ENCODE measurements at regions not wholly inside any gene's neighbourhood (a gene's known extent, or its start where the extent isn't known, plus 50 kb on each side); places are given as distances from the start of the nearest gene placed in this dataset.

- H3K4me3 ChIP-seq (ENCODE audit: control insufficient read depth in 1 of 7, extremely low read depth in 1 of 7, insufficient read depth in 4 of 7, low read depth in 2 of 7, low read length in 6 of 7), result no peak overlapping the region
- H3K4me1 ChIP-seq (ENCODE audit: control extremely low read depth in 1 of 4, control insufficient read depth in 4 of 4, insufficient read depth in 4 of 4, low read length in 3 of 4), result peaks cover 0 to 7% (median 0%) of the 10 kb centered on the region in 4 experiments
- DNase-seq, result no peak
- H3K36me3 ChIP-seq (ENCODE audit: control insufficient read depth in 4 of 4, insufficient read depth in 4 of 4, low read length in 3 of 4), result no peaks in the 10 kb centered on the region
- no peaks in the 10 kb centered on the region for H3K9me3 ChIP-seq (ENCODE audit: control extremely low read depth in 1 of 5, control insufficient read depth in 4 of 5, insufficient read depth in 2 of 5, low read depth in 1 of 5, low read length in 4 of 5)
- H3K27ac ChIP-seq (ENCODE audit: insufficient read depth in 1 of 2, low read depth in 1 of 2, low read length in 2 of 2, poor library complexity in 1 of 2, severe bottlenecking in 2 of 2), result no peak overlapping the region
- ChIA-PET POLR2A (no interaction called here), CTCF (no interaction called here)
- no peaks in the 10 kb centered on the region for H3K27me3 ChIP-seq (replicated peaks in 2 of 5; ENCODE audit: control insufficient read depth in 4 of 5, insufficient read depth in 5 of 5, low read length in 4 of 5)
Observed at GRCh38 chr4:165663411-165663810, 209.6 kb upstream of the TLL1 start.

- ChIA-PET POLR2A (no interaction called here), CTCF (no interaction called here)
- Histone ChIP-seq H3K27me3 (replicated peaks in 2 of 5; ENCODE audit: control insufficient read depth in 4 of 5, insufficient read depth in 5 of 5, low read length in 4 of 5) (no peaks in the 10 kb centered on the region), H3K27ac (ENCODE audit: insufficient read depth in 1 of 2, low read depth in 1 of 2, low read length in 2 of 2, poor library complexity in 1 of 2, severe bottlenecking in 2 of 2) (no peak overlapping the region), H3K4me1 (ENCODE audit: control extremely low read depth in 1 of 4, control insufficient read depth in 4 of 4, insufficient read depth in 4 of 4, low read length in 3 of 4) (peaks cover 0 to 7% (median 0%) of the 10 kb centered on the region in 4 experiments), H3K9me3 (ENCODE audit: control extremely low read depth in 1 of 5, control insufficient read depth in 4 of 5, insufficient read depth in 2 of 5, low read depth in 1 of 5, low read length in 4 of 5) (no peaks in the 10 kb centered on the region), H3K4me3 (ENCODE audit: control insufficient read depth in 1 of 7, extremely low read depth in 1 of 7, insufficient read depth in 4 of 7, low read depth in 2 of 7, low read length in 6 of 7) (no peak overlapping the region), H3K36me3 (ENCODE audit: control insufficient read depth in 4 of 4, insufficient read depth in 4 of 4, low read length in 3 of 4) (no peaks in the 10 kb centered on the region)
- WGBS (ENCODE audit: insufficient coverage), result 96% methylated on average over 3 of the region's 5 CpGs
- DNase-seq, result no peak
Observed at GRCh38 chr4:165666836-165667235, 206.2 kb upstream of the TLL1 start.

- H3K27me3 ChIP-seq (replicated peaks in 2 of 5; ENCODE audit: control insufficient read depth in 4 of 5, insufficient read depth in 5 of 5, low read length in 4 of 5), result no peaks in the 10 kb centered on the region
- H3K27ac ChIP-seq (ENCODE audit: insufficient read depth in 1 of 2, low read depth in 1 of 2, low read length in 2 of 2, poor library complexity in 1 of 2, severe bottlenecking in 2 of 2), result no peak overlapping the region
- no CpG with 5 or more reads among the region's 1 CpG for WGBS (ENCODE audit: insufficient coverage)
- no peaks in the 10 kb centered on the region for H3K36me3 ChIP-seq (ENCODE audit: control insufficient read depth in 4 of 4, insufficient read depth in 4 of 4, low read length in 3 of 4)
- CTCF ChIA-PET, result no interaction called here
- no peaks in the 10 kb centered on the region for H3K9me3 ChIP-seq (ENCODE audit: control extremely low read depth in 1 of 5, control insufficient read depth in 4 of 5, insufficient read depth in 2 of 5, low read depth in 1 of 5, low read length in 4 of 5)
- POLR2A ChIA-PET, result no interaction called here
- no peak overlapping the region for H3K4me3 ChIP-seq (ENCODE audit: control insufficient read depth in 1 of 7, extremely low read depth in 1 of 7, insufficient read depth in 4 of 7, low read depth in 2 of 7, low read length in 6 of 7)
- DNase-seq, result no peak
- peaks cover 0 to 2% (median 0%) of the 10 kb centered on the region in 4 experiments for H3K4me1 ChIP-seq (ENCODE audit: control extremely low read depth in 1 of 4, control insufficient read depth in 4 of 4, insufficient read depth in 4 of 4, low read length in 3 of 4)
Observed at GRCh38 chr4:165667969-165668368, 205.1 kb upstream of the TLL1 start.

- DNase-seq, result no peak
- H3K36me3 ChIP-seq (ENCODE audit: control insufficient read depth in 4 of 4, insufficient read depth in 4 of 4, low read length in 3 of 4), result no peaks in the 10 kb centered on the region
- no peaks in the 10 kb centered on the region for H3K27me3 ChIP-seq (replicated peaks in 2 of 5; ENCODE audit: control insufficient read depth in 4 of 5, insufficient read depth in 5 of 5, low read length in 4 of 5)
- H3K27ac ChIP-seq (ENCODE audit: insufficient read depth in 1 of 2, low read depth in 1 of 2, low read length in 2 of 2, poor library complexity in 1 of 2, severe bottlenecking in 2 of 2), result no peak overlapping the region
- POLR2A ChIA-PET, result no interaction called here
- H3K9me3 ChIP-seq (ENCODE audit: control extremely low read depth in 1 of 5, control insufficient read depth in 4 of 5, insufficient read depth in 2 of 5, low read depth in 1 of 5, low read length in 4 of 5), result no peaks in the 10 kb centered on the region
- 100% methylated on average over 1 of the region's 2 CpGs for WGBS (ENCODE audit: insufficient coverage)
- CTCF ChIA-PET, result no interaction called here
- H3K4me3 ChIP-seq (ENCODE audit: control insufficient read depth in 1 of 7, extremely low read depth in 1 of 7, insufficient read depth in 4 of 7, low read depth in 2 of 7, low read length in 6 of 7), result no peak overlapping the region
- H3K4me1 ChIP-seq (ENCODE audit: control extremely low read depth in 1 of 4, control insufficient read depth in 4 of 4, insufficient read depth in 4 of 4, low read length in 3 of 4), result no peaks in the 10 kb centered on the region
Observed at GRCh38 chr4:165668694-165669093, 204.3 kb upstream of the TLL1 start.

GRCh38 chr4:165677081-165677480, 196.0 kb upstream of the TLL1 start:
- 65% methylated on average over 3 of the region's 8 CpGs for WGBS (ENCODE audit: insufficient coverage)
- POLR2A ChIA-PET, result no interaction called here
- H3K4me1 ChIP-seq (ENCODE audit: control extremely low read depth in 1 of 4, control insufficient read depth in 4 of 4, insufficient read depth in 4 of 4, low read length in 3 of 4), result no peaks in the 10 kb centered on the region
- CTCF ChIA-PET, result no interaction called here
- no peak overlapping the region for H3K27ac ChIP-seq (ENCODE audit: insufficient read depth in 1 of 2, low read depth in 1 of 2, low read length in 2 of 2, poor library complexity in 1 of 2, severe bottlenecking in 2 of 2)
- no peak overlapping the region for H3K4me3 ChIP-seq (ENCODE audit: control insufficient read depth in 1 of 7, extremely low read depth in 1 of 7, insufficient read depth in 4 of 7, low read depth in 2 of 7, low read length in 6 of 7)
- no peaks in the 10 kb centered on the region for H3K9me3 ChIP-seq (ENCODE audit: control extremely low read depth in 1 of 5, control insufficient read depth in 4 of 5, insufficient read depth in 2 of 5, low read depth in 1 of 5, low read length in 4 of 5)
- no peak for DNase-seq
- H3K27me3 ChIP-seq (replicated peaks in 2 of 5; ENCODE audit: control insufficient read depth in 4 of 5, insufficient read depth in 5 of 5, low read length in 4 of 5), result no peaks in the 10 kb centered on the region
- no peaks in the 10 kb centered on the region for H3K36me3 ChIP-seq (ENCODE audit: control insufficient read depth in 4 of 4, insufficient read depth in 4 of 4, low read length in 3 of 4)

- Histone ChIP-seq H3K27me3 (replicated peaks in 2 of 5; ENCODE audit: control insufficient read depth in 4 of 5, insufficient read depth in 5 of 5, low read length in 4 of 5) (no peaks in the 10 kb centered on the region), H3K4me1 (ENCODE audit: control extremely low read depth in 1 of 4, control insufficient read depth in 4 of 4, insufficient read depth in 4 of 4, low read length in 3 of 4) (no peaks in the 10 kb centered on the region), H3K9me3 (ENCODE audit: control extremely low read depth in 1 of 5, control insufficient read depth in 4 of 5, insufficient read depth in 2 of 5, low read depth in 1 of 5, low read length in 4 of 5) (no peaks in the 10 kb centered on the region), H3K4me3 (ENCODE audit: control insufficient read depth in 1 of 7, extremely low read depth in 1 of 7, insufficient read depth in 4 of 7, low read depth in 2 of 7, low read length in 6 of 7) (no peak overlapping the region), H3K27ac (ENCODE audit: insufficient read depth in 1 of 2, low read depth in 1 of 2, low read length in 2 of 2, poor library complexity in 1 of 2, severe bottlenecking in 2 of 2) (no peak overlapping the region), H3K36me3 (ENCODE audit: control insufficient read depth in 4 of 4, insufficient read depth in 4 of 4, low read length in 3 of 4) (no peaks in the 10 kb centered on the region)
- no peak for DNase-seq
- ChIA-PET CTCF (no interaction called here), POLR2A (no interaction called here)
- 92% methylated on average over 2 of the region's 6 CpGs for WGBS (ENCODE audit: insufficient coverage)
Observed at GRCh38 chr4:165678236-165678935, 194.7 kb upstream of the TLL1 start.

GRCh38 chr4:165678936-165679325, 194.1 kb upstream of the TLL1 start:
- Histone ChIP-seq H3K4me1 (ENCODE audit: control extremely low read depth in 1 of 4, control insufficient read depth in 4 of 4, insufficient read depth in 4 of 4, low read length in 3 of 4) (no peaks in the 10 kb centered on the region), H3K27ac (ENCODE audit: insufficient read depth in 1 of 2, low read depth in 1 of 2, low read length in 2 of 2, poor library complexity in 1 of 2, severe bottlenecking in 2 of 2) (no peak overlapping the region), H3K36me3 (ENCODE audit: control insufficient read depth in 4 of 4, insufficient read depth in 4 of 4, low read length in 3 of 4) (no peaks in the 10 kb centered on the region), H3K4me3 (ENCODE audit: control insufficient read depth in 1 of 7, extremely low read depth in 1 of 7, insufficient read depth in 4 of 7, low read depth in 2 of 7, low read length in 6 of 7) (no peak overlapping the region), H3K27me3 (replicated peaks in 2 of 5; ENCODE audit: control insufficient read depth in 4 of 5, insufficient read depth in 5 of 5, low read length in 4 of 5) (no peaks in the 10 kb centered on the region), H3K9me3 (ENCODE audit: control extremely low read depth in 1 of 5, control insufficient read depth in 4 of 5, insufficient read depth in 2 of 5, low read depth in 1 of 5, low read length in 4 of 5) (no peaks in the 10 kb centered on the region)
- DNase-seq, result no peak
- 100% methylated on average over 1 of the region's 1 CpG for WGBS (ENCODE audit: insufficient coverage)
- ChIA-PET CTCF (no interaction called here), POLR2A (no interaction called here)
